ENCODE measurements at regions not wholly inside any gene's neighbourhood (a gene's known extent, or its start where the extent isn't known, plus 50 kb on each side); places are given as distances from the start of the nearest gene placed in this dataset.

GRCh38 chr1:93746021-93746812 lies 64.6 kb upstream of the BCAR3 start:
- no peaks in the 10 kb centered on the region for H3K9me3 ChIP-seq
- H3K27me3 ChIP-seq, result no peaks in the 10 kb centered on the region
- H3K27ac ChIP-seq, result no peak overlapping the region
- H3K4me1 ChIP-seq, result no peaks in the 10 kb centered on the region
- TF ChIP-seq, protein P1, sequence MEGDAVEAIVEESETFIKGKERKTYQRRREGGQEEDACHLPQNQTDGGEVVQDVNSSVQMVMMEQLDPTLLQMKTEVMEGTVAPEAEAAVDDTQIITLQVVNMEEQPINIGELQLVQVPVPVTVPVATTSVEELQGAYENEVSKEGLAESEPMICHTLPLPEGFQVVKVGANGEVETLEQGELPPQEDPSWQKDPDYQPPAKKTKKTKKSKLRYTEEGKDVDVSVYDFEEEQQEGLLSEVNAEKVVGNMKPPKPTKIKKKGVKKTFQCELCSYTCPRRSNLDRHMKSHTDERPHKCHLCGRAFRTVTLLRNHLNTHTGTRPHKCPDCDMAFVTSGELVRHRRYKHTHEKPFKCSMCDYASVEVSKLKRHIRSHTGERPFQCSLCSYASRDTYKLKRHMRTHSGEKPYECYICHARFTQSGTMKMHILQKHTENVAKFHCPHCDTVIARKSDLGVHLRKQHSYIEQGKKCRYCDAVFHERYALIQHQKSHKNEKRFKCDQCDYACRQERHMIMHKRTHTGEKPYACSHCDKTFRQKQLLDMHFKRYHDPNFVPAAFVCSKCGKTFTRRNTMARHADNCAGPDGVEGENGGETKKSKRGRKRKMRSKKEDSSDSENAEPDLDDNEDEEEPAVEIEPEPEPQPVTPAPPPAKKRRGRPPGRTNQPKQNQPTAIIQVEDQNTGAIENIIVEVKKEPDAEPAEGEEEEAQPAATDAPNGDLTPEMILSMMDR (IDR thresholded peaks at IDR 0.05), result no peak
- DNase-seq, result no peak
- intact Hi-C loops (cut with DNase I), result no loop called here
- no peak overlapping the region for H3K4me3 ChIP-seq
- H3K36me3 ChIP-seq, result no peaks in the 10 kb centered on the region
- no peak overlapping the region for H3K9ac ChIP-seq (ENCODE audit: low read depth in 2 of 2, low read length in 2 of 2)

DNA sequence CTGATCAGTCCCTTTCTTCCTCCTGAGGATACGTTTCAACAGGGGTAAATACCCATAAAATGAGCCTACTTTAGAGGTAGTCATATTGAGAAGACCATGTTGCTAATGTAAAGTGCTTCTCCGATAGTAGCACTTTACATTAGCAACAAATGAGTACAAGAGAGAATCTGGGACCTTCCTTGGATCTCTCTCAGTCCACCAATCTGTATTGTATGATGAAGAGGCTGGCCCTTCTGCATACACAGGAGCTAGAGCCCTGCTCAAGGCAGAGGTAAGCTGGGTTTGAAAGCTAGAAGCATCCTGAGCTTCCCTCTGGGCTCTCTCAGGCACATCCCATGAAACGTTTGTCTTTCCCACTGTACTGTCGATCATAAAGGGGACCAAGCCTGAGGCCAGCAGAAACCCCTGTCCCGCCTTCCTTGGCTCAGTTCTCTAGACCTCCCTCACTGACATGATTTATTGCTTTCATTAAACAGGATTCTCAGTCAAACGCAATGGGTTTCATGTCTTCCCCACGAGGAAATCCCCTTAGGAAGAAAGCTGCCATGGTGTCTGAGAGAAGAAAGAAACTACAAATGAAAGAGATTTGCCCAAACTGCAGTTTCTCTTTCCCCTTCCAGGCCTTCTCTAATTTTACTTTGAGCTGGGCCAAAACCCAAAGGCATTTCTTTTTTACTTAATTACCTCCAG lies 62.8 kb upstream of the BCAR3 start:
- H3K4me1 ChIP-seq, result no peaks in the 10 kb centered on the region
- H3K36me3 ChIP-seq, result no peaks in the 10 kb centered on the region
- no peak overlapping the region for H3K27ac ChIP-seq
- DNase-seq, result no peak
- H3K27me3 ChIP-seq, result no peaks in the 10 kb centered on the region
- TF ChIP-seq, protein P1 (IDR thresholded peaks at IDR 0.05), result no peak
- no peak overlapping the region for H3K4me3 ChIP-seq
- H3K9me3 ChIP-seq, result no peaks in the 10 kb centered on the region
- no peak overlapping the region for H3K9ac ChIP-seq (ENCODE audit: low read depth in 2 of 2, low read length in 2 of 2)
- intact Hi-C loops (cut with DNase I), result no loop called here

DNA sequence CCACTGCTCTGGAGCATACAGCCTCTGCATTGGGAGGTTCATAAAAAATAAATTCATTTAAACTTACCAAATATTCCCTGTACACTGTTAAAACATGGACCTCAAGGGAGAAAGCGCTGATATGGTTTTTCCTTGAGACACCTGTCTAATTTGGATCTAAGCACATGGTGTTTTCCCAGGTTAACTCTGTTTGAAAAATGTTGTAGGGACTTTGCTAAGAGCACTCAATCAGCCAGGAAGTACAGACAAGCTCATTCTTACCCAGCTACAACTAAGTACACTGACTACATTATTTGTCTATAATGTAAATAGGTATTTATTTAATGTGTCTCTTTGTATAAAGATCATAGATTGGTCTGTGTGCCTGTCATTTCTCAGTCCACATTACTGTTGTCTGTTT lies 61.8 kb upstream of the BCAR3 start:
- TF ChIP-seq, protein P1 (IDR thresholded peaks at IDR 0.05), result no peak
- Histone ChIP-seq H3K4me3 (no peak overlapping the region), H3K9me3 (no peaks in the 10 kb centered on the region), H3K4me1 (no peaks in the 10 kb centered on the region), H3K27me3 (no peaks in the 10 kb centered on the region), H3K27ac (no peak overlapping the region), H3K36me3 (no peaks in the 10 kb centered on the region), H3K9ac (ENCODE audit: low read depth in 2 of 2, low read length in 2 of 2) (no peak overlapping the region)
- intact Hi-C loops (cut with DNase I), result no loop called here
- no peak for DNase-seq

DNA sequence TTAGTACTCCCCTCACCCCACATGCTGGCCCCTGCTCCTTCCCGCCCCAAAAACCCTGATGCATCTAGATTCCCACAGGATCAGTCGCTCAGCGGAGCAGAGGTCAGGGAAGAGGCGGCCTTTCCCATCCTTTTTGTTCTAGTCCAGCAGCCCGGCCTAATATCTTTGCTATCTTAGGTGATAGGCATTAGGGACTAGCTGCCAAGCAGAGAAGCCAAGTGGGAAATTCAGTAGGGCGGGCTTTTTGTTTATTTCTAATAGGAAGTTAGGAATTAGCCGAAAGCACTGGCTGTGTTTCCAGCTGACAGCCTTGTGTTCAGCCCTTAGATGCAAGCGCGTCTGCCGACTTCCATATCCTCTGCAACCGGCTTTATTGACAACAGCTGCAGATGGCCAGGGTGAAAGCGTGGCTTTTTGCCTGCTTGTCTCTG lies 59.0 kb upstream of the BCAR3 start:
- Histone ChIP-seq H3K27ac (no peak overlapping the region), H3K9me3 (no peaks in the 10 kb centered on the region), H3K4me1 (no peaks in the 10 kb centered on the region), H3K9ac (ENCODE audit: low read depth in 2 of 2, low read length in 2 of 2) (no peak overlapping the region), H3K36me3 (no peaks in the 10 kb centered on the region), H3K27me3 (no peaks in the 10 kb centered on the region), H3K4me3 (no peak overlapping the region)
- no peak for DNase-seq
- TF ChIP-seq, protein P1 (IDR thresholded peaks at IDR 0.05), result no peak
- intact Hi-C loops (cut with DNase I), result no loop called here

- TF ChIP-seq, protein P1 (IDR thresholded peaks at IDR 0.05), result no peak
- no peak overlapping the region for H3K4me3 ChIP-seq
- intact Hi-C loops (cut with DNase I), result no loop called here
- no peaks in the 10 kb centered on the region for H3K9me3 ChIP-seq
- no peaks in the 10 kb centered on the region for H3K36me3 ChIP-seq
- no peaks in the 10 kb centered on the region for H3K27me3 ChIP-seq
- H3K27ac ChIP-seq, result no peak overlapping the region
- no peaks in the 10 kb centered on the region for H3K4me1 ChIP-seq
- H3K9ac ChIP-seq (ENCODE audit: low read depth in 2 of 2, low read length in 2 of 2), result no peak overlapping the region
- no peak for DNase-seq
These were observed 58.5 kb upstream of the BCAR3 start for GRCh38 chr1:93740157-93740556.
